ENCODE measurements at regions not wholly inside any gene's neighbourhood (a gene's known extent, or its start where the extent isn't known, plus 50 kb on each side); places are given as distances from the start of the nearest gene placed in this dataset.

GRCh38 chr2:215503381-215503780 is 67.5 kb upstream of the FN1 start:
- DNase-seq (ENCODE audit: low read depth, low spot score) = no peak

- no peak for DNase-seq (ENCODE audit: low read depth, low spot score)
Observed at GRCh38 chr2:215500466-215500865, 64.6 kb upstream of the FN1 start.

DNA sequence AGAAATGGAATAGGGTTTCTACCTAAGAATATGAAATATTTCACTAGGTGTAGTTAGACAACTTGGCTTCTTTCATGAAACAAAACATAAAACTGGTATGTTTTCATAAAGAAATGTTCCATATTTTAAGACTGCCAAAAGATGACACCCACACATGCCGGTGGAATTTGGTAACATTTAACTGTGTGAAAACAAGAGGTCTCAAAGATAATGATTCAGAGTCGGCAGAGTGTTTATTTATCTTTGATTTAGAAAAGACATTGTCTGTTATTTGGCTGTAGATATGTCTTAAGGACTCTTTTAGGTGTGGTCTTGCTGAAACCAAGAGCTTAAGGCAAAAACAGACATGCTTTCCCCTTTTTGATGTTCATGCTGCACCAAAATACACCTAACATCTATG is 63.5 kb upstream of the FN1 start:
- DNase-seq (ENCODE audit: low read depth, low spot score) = no peak

- DNase-seq (ENCODE audit: low read depth, low spot score) = peak; percentile 69
Observed at GRCh38 chr2:215498431-215498830, 62.6 kb upstream of the FN1 start.

DNA sequence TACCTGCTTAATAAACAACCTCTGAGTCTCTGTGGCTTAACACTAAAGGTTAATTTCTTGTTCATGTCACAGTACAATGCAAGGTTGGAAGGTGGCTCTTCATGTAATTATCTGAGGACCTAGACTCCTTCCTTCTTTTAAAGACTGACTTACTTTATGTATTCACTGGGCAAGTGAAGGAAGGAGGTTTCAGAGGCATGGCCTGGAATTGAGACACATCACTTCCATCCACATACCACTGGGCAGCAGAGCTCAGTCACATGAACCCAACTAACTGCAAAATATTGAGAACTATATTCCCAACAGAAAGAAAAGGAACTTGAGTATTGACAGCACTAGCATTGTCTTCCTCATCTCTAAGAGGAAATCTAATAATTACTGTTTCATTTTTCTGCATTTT is 57.5 kb upstream of the FN1 start:
- no peak for DNase-seq (ENCODE audit: low read depth, low spot score)

DNA sequence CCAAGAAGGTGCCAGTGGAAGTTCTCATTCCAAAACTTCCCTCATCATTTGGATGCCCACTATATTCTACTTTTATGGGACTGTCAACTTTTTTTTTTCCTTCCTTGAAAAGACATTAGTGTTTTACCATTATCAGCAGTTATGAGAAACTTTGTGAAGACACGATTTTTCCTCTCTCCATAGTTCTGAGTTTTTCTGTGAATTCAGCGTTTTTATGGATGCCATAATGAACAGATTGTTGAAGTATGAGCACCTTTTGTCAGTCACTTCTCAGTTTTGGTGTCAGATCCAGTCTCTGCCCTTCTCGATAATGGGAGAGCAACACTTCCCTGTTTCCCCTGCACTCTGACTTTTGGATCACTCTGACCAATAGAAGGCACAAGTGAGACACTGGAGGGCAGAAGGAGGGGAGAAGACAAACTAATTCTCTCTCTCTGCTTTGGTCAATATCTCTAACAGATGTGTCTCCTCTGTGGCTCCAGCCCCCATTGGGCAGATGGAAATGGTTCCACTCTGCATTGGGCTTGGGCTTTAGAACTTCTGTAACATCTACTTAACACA is 53.5 kb upstream of the FN1 start:
- no peak for DNase-seq (ENCODE audit: low read depth, low spot score)

GRCh38 chr2:215487002-215487372 is 51.1 kb upstream of the FN1 start:
- DNase-seq (ENCODE audit: low read depth, low spot score) = no peak

- DNase-seq (ENCODE audit: low read depth, low spot score) = no peak
Observed at GRCh38 chr2:215486291-215487001, 50.6 kb upstream of the FN1 start.

All from astrocyte of the hippocampus (primary cell).